ENCODE measurements at regions not wholly inside any gene's neighbourhood (a gene's known extent, or its start where the extent isn't known, plus 50 kb on each side); places are given as distances from the start of the nearest gene placed in this dataset.

GRCh38 chr4:54913751-54914526, 211.5 kb downstream of the KDR start:
- Histone ChIP-seq H3K14ac (replicated peaks; ENCODE audit: low read depth, low read length) (no peak overlapping the region), H2AFZ (replicated peaks; ENCODE audit: low read length, poor library complexity) (no peak overlapping the region), H3K79me1 (ENCODE audit: low read depth in 1 of 2, low read length in 2 of 2) (no peaks in the 10 kb centered on the region), H3K9me3 (ENCODE audit: control insufficient read depth, insufficient read depth, low read length) (no peaks in the 10 kb centered on the region), H3K23ac (ENCODE audit: low read depth, low read length) (no peak overlapping the region), H3K56ac (ENCODE audit: extremely low read depth, insufficient read depth, low read length) (no peak overlapping the region), H3K36me3 (ENCODE audit: control insufficient read depth, insufficient read depth, low read length) (no peaks in the 10 kb centered on the region), H2BK5ac (ENCODE audit: low read depth, low read length, poor library complexity, severe bottlenecking) (no peak overlapping the region), H3K4ac (ENCODE audit: low read depth, low read length) (no peak overlapping the region), H3K9me1 (ENCODE audit: insufficient read depth, low read length) (no peaks in the 10 kb centered on the region), H2AK5ac (ENCODE audit: low read depth, low read length) (no peak overlapping the region), H4K91ac (ENCODE audit: insufficient read depth, low read depth, low read length) (0 out of 2 replicates have a peak overlapping the region, but pooled peaks have one; percentile 0), H3K27ac (ENCODE audit: insufficient read depth, low read length) (no peak overlapping the region), H3K9ac (ENCODE audit: low read depth, low read length) (no peak overlapping the region), H4K8ac (ENCODE audit: low read depth in 2 of 2, low read length in 2 of 2) (no peak overlapping the region), H3K4me1 (ENCODE audit: control insufficient read depth, insufficient read depth, low read length) (no peaks in the 10 kb centered on the region; the same call in 1 of the 2 replicates), H2BK15ac (ENCODE audit: low read depth, low read length) (no peak overlapping the region; the same call in 2 of the 3 replicates), H3K4me2 (ENCODE audit: low read depth, low read length) (no peak overlapping the region), H3K4me3 (ENCODE audit: insufficient read depth, low read depth, low read length) (no peak overlapping the region), H4K5ac (ENCODE audit: low read depth, low read length) (no peak overlapping the region), H2BK20ac (ENCODE audit: low read depth, low read length) (no peak overlapping the region), H2AK9ac (replicated peaks; ENCODE audit: low read depth, low read length, poor library complexity) (no peak overlapping the region), H2BK120ac (ENCODE audit: low read depth, low read length) (no peak overlapping the region), H3K18ac (ENCODE audit: low read depth, low read length) (no peak overlapping the region), H4K20me1 (ENCODE audit: insufficient read depth, low read length) (no peaks in the 10 kb centered on the region), H3K27me3 (ENCODE audit: control insufficient read depth, insufficient read depth, low read length) (peaks cover 7% of the 10 kb centered on the region)
- BruUV-seq (replicated peaks), result no TSS peak
- CTCF ChIA-PET, result interaction anchor here (0.7 to 1.1 kb wide), 2 partner anchors 15 to 34 kb away, joined by 3 read pairs; no protein-coding TSS in a partner anchor
- intact Hi-C loops (cut with micrococcal nuclease) (no loop called here), in situ Hi-C loops (cut with MboI; ENCODE audit: low sequenced_read_pairs) (no loop called here), dilution Hi-C loops (cut with HindIII; ENCODE audit: low sequenced_read_pairs, unreplicated experiment) (no loop called here)
- 50% methylated on average over 1 of the region's 8 CpGs; no CpG with 5 or more reads in 1 of the 2 experiments for WGBS, 2 experiments (ENCODE audit: extremely low coverage in 2 of 2, insufficient read length in 1 of 2)
- DNase-seq (no peak), ATAC-seq (ENCODE audit: low read depth) (no peak)
- TF ChIP-seq CHD1 (IDR thresholded peaks at IDR 0.05; ENCODE audit: low read depth, low read length) (no peak), FOS (IDR thresholded peaks at IDR 0.05; ENCODE audit: low read depth, low read length) (no peak), RCOR1 (IDR thresholded peaks at IDR 0.05; ENCODE audit: insufficient replicate concordance, low read length) (no peak), NFE2L2 (IDR thresholded peaks at IDR 0.05; ENCODE audit: low read depth, low read length) (no peak), SMC3 (IDR thresholded peaks at IDR 0.05; ENCODE audit: low read depth, low read length) (no peak), RFX5 (IDR thresholded peaks at IDR 0.05; ENCODE audit: low read depth, low read length) (no peak), BHLHE40 (IDR thresholded peaks at IDR 0.05; ENCODE audit: low read depth, low read length) (no peak), RAD21 (IDR thresholded peaks at IDR 0.05; ENCODE audit: low read length) (no peak), MXI1 (IDR thresholded peaks at IDR 0.05; ENCODE audit: borderline replicate concordance, low read depth, low read length) (no peak), MAZ (IDR thresholded peaks at IDR 0.05; ENCODE audit: borderline replicate concordance, low read depth, low read length) (no peak), MAFK (IDR thresholded peaks at IDR 0.05; ENCODE audit: low read depth, low read length) (no peak), CTCF (conservative IDR thresholded peaks at IDR 0.05; ENCODE audit: low read depth, low read length) (no peak), USF2 (IDR thresholded peaks at IDR 0.05; ENCODE audit: low read depth, low read length) (no peak), POLR2A (IDR thresholded peaks at IDR 0.05; ENCODE audit: low read depth, low read length) (no peak), CEBPB (IDR thresholded peaks at IDR 0.05; ENCODE audit: low read depth, low read length) (no peak)
- TF ChIP-seq, protein P1, sequence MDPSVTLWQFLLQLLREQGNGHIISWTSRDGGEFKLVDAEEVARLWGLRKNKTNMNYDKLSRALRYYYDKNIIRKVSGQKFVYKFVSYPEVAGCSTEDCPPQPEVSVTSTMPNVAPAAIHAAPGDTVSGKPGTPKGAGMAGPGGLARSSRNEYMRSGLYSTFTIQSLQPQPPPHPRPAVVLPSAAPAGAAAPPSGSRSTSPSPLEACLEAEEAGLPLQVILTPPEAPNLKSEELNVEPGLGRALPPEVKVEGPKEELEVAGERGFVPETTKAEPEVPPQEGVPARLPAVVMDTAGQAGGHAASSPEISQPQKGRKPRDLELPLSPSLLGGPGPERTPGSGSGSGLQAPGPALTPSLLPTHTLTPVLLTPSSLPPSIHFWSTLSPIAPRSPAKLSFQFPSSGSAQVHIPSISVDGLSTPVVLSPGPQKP (IDR thresholded peaks at IDR 0.05; ENCODE audit: borderline replicate concordance, low read depth, low read length), result no peak
- POLR2A ChIA-PET (ENCODE audit: unreplicated experiment), result no interaction called here

Measured in IMR-90 (cell line).